HG03342 (cell line): ENCODE measurements at regions not wholly inside any gene's neighbourhood (a gene's known extent, or its start where the extent isn't known, plus 50 kb on each side); places are given as distances from the start of the nearest gene placed in this dataset.

Experiments
- ATAC-seq: cut with Tn5 transposase; IDR thresholded peaks from one replicate; pipeline ENCODE4 v1.9.1; 2021; ENCODE audit warnings: mild to moderate bottlenecking, moderate library complexity; ENCODE audit not compliant: unreplicated experiment

GRCh38 chr5:124093658-124094057, 581.7 kb downstream of the CSNK1G3 start:
- ATAC-seq, result no peak

GRCh38 chr5:124090115-124090514, 578.1 kb downstream of the CSNK1G3 start:
- ATAC-seq, result no peak

DNA sequence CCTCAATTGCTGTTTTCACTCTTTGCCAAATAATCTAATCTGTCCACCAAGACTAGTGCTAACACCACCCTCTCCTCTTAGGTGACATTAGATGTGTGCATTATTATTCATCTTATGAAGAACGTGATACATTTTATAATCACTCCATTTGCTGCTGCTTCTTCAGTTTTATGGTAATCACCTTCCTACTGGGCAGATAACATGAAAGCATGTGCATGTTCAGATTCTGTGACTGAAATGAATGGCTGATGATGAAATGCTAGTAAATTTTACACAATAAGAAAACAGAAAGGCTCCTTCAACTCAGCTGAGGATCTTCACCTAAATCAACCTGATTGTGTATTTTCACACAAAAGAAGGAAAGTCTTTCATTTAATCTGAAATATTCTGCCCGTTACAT, 577.6 kb downstream of the CSNK1G3 start:
- ATAC-seq, result no peak

- ATAC-seq, result no peak
Observed at GRCh38 chr5:124088289-124089032, 576.5 kb downstream of the CSNK1G3 start.

- no peak for ATAC-seq
Observed at GRCh38 chr5:124087752-124088151, 575.8 kb downstream of the CSNK1G3 start.

- no peak for ATAC-seq
Observed at GRCh38 chr5:124080256-124080655, 568.3 kb downstream of the CSNK1G3 start.

DNA sequence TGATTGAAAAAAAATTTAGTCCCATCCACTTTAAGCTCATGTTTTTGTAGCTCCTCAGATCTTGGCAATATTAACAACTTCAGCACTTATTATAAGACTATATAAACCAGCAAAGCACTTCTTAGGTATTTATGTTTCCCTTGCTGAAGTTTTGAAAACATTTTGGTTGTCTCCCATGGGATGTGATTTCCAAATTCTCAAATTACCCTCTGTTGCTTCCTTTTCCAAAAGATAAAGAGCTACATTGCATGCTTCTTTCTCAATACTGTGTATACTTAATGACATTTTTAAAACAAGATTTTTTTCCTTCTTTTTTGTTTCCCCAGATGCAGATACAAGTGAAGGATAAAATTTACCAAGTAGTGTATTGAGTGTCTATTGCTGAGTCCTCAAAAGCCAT, 567.1 kb downstream of the CSNK1G3 start:
- no peak for ATAC-seq

DNA sequence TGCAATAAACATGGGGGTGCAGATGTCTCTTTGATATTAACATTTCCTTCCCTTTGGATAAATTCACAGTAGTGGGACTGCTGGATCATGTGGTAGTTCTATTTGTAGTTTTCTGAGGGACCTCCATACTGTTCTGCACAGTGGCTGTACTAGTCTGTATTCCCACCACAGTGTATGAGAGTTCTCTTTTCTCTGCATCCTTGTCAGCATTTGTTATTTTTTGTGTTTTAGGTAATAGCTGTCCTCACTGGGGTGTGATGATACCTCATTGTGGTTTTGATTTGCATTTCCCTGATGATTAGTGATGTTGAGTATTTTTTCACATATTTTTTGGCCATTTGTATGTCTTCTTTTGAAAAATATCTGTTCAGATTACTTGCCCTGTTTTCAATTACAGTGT, 562.5 kb downstream of the CSNK1G3 start:
- no peak for ATAC-seq

DNA sequence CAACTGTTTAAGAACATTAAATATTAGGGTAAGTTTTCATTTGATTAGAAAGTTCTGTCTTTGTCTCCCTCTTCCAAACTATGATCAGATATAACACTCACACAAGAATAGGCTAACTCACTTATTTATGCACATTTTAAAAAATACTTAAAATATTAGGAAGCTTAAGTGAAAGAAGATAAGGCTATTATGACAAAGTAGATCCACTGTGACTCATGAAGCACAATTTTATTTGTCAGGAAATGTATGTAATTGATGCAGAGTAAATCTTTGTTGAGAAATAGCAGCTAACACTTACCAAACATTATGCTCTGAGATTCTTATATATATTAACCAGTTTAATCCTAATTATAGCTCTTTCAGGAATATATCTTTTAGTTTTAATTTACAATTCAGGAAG, 560.6 kb downstream of the CSNK1G3 start:
- ATAC-seq, result no peak

DNA sequence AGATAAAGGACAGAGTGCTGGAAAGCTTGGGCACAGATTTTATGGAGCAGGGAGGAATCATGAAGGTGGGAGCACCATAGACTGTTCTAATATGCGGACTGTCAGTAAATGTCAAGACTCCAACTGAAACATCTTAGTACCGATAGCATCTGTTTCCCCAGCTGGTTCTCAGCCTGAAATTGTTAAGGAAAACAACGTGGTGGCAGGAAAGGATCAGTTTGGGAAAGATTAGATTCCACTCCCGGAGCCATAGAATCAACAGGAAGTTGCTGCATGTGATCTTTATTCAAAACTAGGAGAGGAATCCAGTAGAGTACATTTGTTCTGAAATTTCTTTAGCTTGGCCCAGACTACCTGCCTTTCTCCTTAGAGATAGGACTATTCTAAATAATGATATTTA, 559.1 kb downstream of the CSNK1G3 start:
- ATAC-seq, result no peak

- no peak for ATAC-seq
Observed at GRCh38 chr5:124065508-124065907, 553.5 kb downstream of the CSNK1G3 start.

DNA sequence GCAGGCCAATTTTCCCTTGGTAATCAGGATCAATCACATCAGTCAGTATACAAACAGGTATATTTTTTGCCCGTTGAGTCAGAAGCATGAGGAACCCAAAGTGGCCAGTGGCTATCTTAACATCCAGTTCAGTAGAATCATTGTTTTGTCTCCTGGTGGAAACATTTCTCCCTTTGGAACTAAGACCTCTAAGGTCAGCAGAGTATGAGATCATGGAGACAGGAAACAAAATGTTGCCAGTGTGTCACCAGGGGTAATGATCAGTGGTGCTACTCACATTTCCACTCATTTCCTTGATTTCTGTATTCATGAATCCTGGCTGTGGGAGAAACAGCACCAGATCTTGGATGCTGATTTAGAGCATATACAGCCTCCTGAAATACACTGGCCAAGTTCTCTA, 553.0 kb downstream of the CSNK1G3 start:
- no peak for ATAC-seq

DNA sequence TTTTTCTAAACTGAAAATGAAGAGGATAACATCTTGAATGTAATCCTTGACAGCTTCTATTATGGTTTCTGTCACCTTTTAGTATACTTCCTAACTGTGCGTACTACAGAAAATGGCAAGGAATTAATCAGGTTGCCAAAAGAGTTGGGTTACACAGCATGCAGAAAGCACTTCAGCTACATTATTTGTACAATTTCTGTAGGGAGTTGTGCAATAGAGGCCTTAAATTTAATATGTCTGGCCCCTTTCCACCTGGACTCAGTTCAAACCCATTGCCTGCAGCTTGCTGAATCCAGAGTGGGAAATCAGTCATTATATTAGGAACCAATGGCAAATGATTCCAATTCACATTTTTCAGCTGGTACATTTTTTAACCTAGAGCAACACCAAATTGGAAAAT, 549.7 kb downstream of the CSNK1G3 start:
- ATAC-seq, result no peak

GRCh38 chr5:124061068-124061430, 549.1 kb downstream of the CSNK1G3 start:
- no peak for ATAC-seq

DNA sequence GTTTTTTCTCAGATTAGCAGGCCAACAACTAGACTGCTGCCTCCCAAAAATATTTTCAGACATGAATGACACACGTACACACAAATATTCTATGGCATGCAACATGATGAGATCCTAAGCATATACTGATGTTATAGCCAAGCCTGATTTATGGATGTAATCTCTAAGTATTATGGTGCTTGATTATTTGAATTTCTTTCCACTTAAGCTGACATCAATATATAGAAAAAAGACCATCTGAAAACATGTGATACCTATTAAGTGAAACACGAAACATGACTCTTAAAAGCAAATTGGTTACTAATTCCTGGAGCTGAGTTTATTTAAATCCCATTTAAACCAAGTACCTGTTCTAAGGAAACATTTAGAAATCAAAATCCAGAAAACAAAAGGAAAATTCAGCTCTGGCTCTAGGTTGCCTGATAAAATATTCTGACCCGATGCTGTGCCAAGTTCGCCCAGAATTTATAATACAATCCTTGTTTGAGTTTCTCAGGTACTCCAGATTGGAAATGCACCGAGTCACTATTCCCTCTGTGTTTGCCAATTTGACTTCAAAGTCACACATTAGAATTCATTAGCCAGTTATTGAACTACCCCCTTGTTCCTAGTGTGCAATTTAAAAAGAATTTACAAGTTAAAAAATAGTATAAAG, 548.6 kb downstream of the CSNK1G3 start:
- ATAC-seq, result no peak

DNA sequence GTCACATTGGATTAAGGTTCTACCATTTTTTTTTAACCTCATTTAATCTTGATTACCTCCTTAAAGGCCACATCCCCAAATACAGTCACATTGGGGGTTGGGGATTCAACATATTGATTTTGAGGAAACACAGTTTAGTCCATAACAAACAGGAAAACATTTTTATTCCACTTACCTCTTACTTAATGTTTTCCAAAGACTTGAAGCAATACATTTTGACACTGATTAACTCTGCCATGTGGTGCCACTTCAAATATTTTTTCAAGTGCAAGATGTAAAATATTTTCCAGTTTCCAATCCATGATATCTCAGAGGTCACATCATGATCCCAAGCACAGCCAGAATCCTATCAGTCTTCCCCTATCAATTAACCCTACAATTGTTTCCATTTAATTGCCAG, 548.0 kb downstream of the CSNK1G3 start:
- no peak for ATAC-seq

DNA sequence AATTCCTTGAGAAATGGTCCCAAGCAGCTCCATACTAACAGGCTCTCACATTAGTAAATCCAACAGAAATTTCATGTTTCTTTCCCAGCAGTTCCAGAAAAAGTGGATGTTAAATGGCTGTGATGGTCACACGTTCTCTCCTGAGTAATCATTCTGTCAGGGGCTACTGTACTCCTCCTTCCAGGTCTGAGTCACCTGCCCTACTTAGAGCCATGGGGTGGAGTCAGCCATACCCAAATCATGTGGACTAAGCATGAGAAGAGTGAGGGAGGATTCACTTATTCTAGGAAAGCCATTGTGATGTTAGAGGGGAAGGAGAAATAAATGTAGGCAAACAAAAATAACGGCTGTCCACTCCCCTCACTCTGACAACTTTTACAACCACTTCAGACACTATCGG, 547.2 kb downstream of the CSNK1G3 start:
- ATAC-seq, result no peak

DNA sequence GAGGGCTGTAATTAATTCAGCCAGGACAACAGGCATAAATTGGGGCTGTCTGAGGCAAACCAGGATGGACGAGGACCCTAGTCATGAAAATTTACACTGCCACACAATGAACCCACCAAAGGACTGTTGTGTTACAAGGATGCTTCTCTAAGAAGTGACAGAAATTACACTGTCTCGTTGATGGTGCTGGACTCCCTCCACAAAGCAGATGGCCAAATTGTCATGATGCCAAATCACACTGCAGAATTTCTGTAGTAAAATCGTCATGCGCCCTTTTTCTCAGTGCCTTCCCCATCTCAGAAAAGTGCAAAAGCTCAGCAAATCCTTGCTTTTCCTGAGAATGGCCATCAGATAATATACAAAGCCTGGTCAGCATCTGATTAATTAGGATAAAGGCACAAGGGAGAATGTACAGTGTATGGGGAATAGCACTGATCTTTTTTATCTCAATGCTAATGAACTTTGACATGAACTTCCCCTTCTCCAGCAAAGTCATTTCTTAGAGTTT, 545.8 kb downstream of the CSNK1G3 start:
- no peak for ATAC-seq

GRCh38 chr5:124056991-124057723, 545.2 kb downstream of the CSNK1G3 start:
- peak; percentile 55 for ATAC-seq

GRCh38 chr5:124056326-124056990, 544.5 kb downstream of the CSNK1G3 start:
- peak; percentile 65 for ATAC-seq

- no peak for ATAC-seq
Observed at GRCh38 chr5:124055751-124056150, 543.8 kb downstream of the CSNK1G3 start.
